ENCODE measurements at regions not wholly inside any gene's neighbourhood (a gene's known extent, or its start where the extent isn't known, plus 50 kb on each side); places are given as distances from the start of the nearest gene placed in this dataset.

DNA sequence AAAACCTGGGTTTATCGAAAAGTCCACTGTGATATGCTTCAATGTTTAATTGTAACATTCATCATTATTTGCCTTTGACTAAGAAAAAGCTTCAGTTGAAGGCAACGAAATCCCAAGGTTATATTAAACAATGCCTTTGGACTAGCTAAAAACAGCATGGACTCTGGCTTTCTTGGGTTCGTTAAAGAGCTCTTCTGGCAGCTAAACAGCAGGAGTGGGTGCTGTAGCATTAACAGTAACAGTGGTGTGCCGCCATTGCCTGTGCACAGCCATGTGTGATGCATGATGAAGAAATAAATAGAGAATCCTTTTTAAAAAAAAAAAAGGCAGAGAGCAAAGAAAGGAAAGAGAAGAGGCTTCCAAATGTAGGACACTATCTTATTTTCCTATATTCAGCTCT lies 406.6 kb upstream of the FAT3 start:
- TF ChIP-seq POLR2A (IDR thresholded peaks at IDR 0.05; ENCODE audit: low read depth, low read length), result no peak
- TF ChIP-seq, protein P1, sequence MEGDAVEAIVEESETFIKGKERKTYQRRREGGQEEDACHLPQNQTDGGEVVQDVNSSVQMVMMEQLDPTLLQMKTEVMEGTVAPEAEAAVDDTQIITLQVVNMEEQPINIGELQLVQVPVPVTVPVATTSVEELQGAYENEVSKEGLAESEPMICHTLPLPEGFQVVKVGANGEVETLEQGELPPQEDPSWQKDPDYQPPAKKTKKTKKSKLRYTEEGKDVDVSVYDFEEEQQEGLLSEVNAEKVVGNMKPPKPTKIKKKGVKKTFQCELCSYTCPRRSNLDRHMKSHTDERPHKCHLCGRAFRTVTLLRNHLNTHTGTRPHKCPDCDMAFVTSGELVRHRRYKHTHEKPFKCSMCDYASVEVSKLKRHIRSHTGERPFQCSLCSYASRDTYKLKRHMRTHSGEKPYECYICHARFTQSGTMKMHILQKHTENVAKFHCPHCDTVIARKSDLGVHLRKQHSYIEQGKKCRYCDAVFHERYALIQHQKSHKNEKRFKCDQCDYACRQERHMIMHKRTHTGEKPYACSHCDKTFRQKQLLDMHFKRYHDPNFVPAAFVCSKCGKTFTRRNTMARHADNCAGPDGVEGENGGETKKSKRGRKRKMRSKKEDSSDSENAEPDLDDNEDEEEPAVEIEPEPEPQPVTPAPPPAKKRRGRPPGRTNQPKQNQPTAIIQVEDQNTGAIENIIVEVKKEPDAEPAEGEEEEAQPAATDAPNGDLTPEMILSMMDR (IDR thresholded peaks at IDR 0.05; ENCODE audit: extremely low read depth in 1 of 2, insufficient read depth in 1 of 2, low read depth in 1 of 2, low read length in 2 of 2), result no peak
- TF ChIP-seq, protein P2, sequence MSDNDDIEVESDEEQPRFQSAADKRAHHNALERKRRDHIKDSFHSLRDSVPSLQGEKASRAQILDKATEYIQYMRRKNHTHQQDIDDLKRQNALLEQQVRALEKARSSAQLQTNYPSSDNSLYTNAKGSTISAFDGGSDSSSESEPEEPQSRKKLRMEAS (IDR thresholded peaks at IDR 0.05; ENCODE audit: insufficient read depth, insufficient read length), result no peak
- TF ChIP-seq MYC (IDR thresholded peaks at IDR 0.05; ENCODE audit: low read depth, low read length), result no peak

Data from endothelial cell of umbilical vein (primary cell).